ENCODE measurements at regions not wholly inside any gene's neighbourhood (a gene's known extent, or its start where the extent isn't known, plus 50 kb on each side); places are given as distances from the start of the nearest gene placed in this dataset.

- TF ChIP-seq EP300 (IDR thresholded peaks at IDR 0.05), result no peak
- no peak for TF ChIP-seq CTCF (IDR thresholded peaks at IDR 0.05)
These were observed 500.1 kb downstream of the CCDC171 start for GRCh38 chr9:16052757-16053530.

All from ovary (tissue), 3 donors.